Heart right ventricle (tissue), 16 donors: ENCODE measurements at regions not wholly inside any gene's neighbourhood (a gene's known extent, or its start where the extent isn't known, plus 50 kb on each side); places are given as distances from the start of the nearest gene placed in this dataset.
"Not testable (repeated sequence)": the region's sequence is repeated elsewhere in the genome, so short reads cannot be mapped to it uniquely, and the experiment has no call there.

Experiments
- ATAC-seq, 8 donors: fragments of 200-7000 bp; cut with Tn5 transposase; one replicate each; pipeline ENCODE4 v1.9.1; 2020; ENCODE audit warnings: mild to moderate bottlenecking in 8 of 8, moderate library complexity in 8 of 8, moderate number of reproducible peaks in 1 of 8
- DNase-seq, 2 donors: peaks; one replicate each; pipeline ENCODE4 v3.0.0-alpha.2; 2020
- H3K27ac ChIP-seq, 10 donors: fragments of 200-600 bp; sonication (generic) in 2 of 10; one replicate each; pipeline versions ENCODE4 v1.5.0 to v1.8.0; 2020 to 2022; ENCODE audit warnings: mild to moderate bottlenecking in 3 of 10
- H3K27me3 ChIP-seq, 7 donors: fragments of 200-600 bp; one replicate each; pipeline ENCODE4 v1.8.0; 2021 to 2022; ENCODE audit warnings: mild to moderate bottlenecking in 2 of 7
- H3K36me3 ChIP-seq, 9 donors: fragments of 200-600 bp; sonication (generic) in 1 of 9; one replicate each; pipeline versions ENCODE4 v1.5.0 to v1.8.0; 2020 to 2022; ENCODE audit warnings: mild to moderate bottlenecking in 2 of 9
- H3K4me1 ChIP-seq, 9 donors: fragments of 200-600 bp; sonication (generic) in 1 of 9; one replicate each; pipeline versions ENCODE4 v1.5.0 to v1.8.0; 2020 to 2022; ENCODE audit warnings: mild to moderate bottlenecking in 4 of 9
- H3K4me3 ChIP-seq, 10 donors: fragments of 200-600 bp; sonication (generic) in 2 of 10; one replicate each; pipeline versions ENCODE4 v1.5.0 to v1.8.0; 2020 to 2022; ENCODE audit warnings: mild to moderate bottlenecking in 7 of 10, moderate library complexity in 2 of 10
- H3K9me3 ChIP-seq, 11 donors: fragments of 200-600 bp in 10 of 11; sonication (generic) in 2 of 11; one replicate each; pipeline versions ENCODE4 v1.5.0 to v1.8.0; 2013 to 2022; ENCODE audit warnings: mild to moderate bottlenecking in 2 of 11, control low read depth in 1 of 11, moderate library complexity in 1 of 11
- CTCF ChIP-seq, 9 donors: fragments of 200-600 bp; sonication (generic) in 2 of 9; IDR thresholded peaks; one replicate each; pipeline versions ENCODE4 v1.5.0 to v1.8.0; 2021 to 2022; ENCODE audit warnings: antibody characterized with exemption in 9 of 9, mild to moderate bottlenecking in 5 of 9, moderate library complexity in 1 of 9
- WGBS, 2 donors: extraction: QIAGEN DNeasy Blood & Tissue Kit; methylation state at CpG; one replicate each; pipeline ENCODE4 v1.1.7; 2013; ENCODE audit warnings: inconsistent platforms in 1 of 2; 5-methylcytosine and 5-hydroxymethylcytosine counted together
- intact Hi-C, 10 donors: fragments of 100-400 bp; cut with DNase I; formaldehyde crosslinking; loops; one replicate each; pipeline versions ENCODE4 v1.11.1 to v1.14.2; 2022
- donor health status: Arrhythmogenic right ventricular cardiomyopathy.
- donor health status: ischemic (EF 13 %, LVEDD 7.1; RV severe dilation, severe dysfunction).
- donor health status: healthy with polysubstance abuse.
- donor health status: DM: no; HTN: yes; CAD: no.
- donor health status: DM: no; HTN: no; CAD: no.
- donor health status: ischemic (EF 25% LVEDD 6.9; RV normal size, moderate dysfunction).
- donor health status: ischemic (EF 25% LVEDD 5.7; RV mildly dilated, moderate dysfunction).
- donor health status: healthy.
- donor health status: DM: yes; HTN: yes; CAD: no.
- donor health status: Ischemic cardiomyopathy.
- donor health status: ischemic (EF 35%, LVEDD 5.7; RV mildly dilated, moderate dysfunction).
- donor health status: nonischemic (EF 11% LVEDD 7.7; RV severe dilation, severe dysfunction).
- donor health status: DM: yes; HTN: yes; CAD: no.
- donor health status: PGD.
- donor health status: ischemic (EF 29% LVEDD 5.4; RV normal size, mild dysfunction).
- donor health status: nonischemic (EF 23%, LVEDD 6.1; RV moderate dilation, normal function).

- no peaks in the 10 kb centered on the region for H3K36me3 ChIP-seq
- 81 to 86% methylated on average over 5 of the region's 5 CpGs for whole genome bisulfite sequencing, 2 donors
- no peaks in the 10 kb centered on the region for H3K27me3 ChIP-seq
- no peak for TF ChIP-seq CTCF (IDR thresholded peaks at IDR 0.05)
- H3K9me3 ChIP-seq = peaks cover 0 to 10% (median 0%) of the 10 kb centered on the region in 11 donors
- H3K4me3 ChIP-seq = no peak overlapping the region
- no peak overlapping the region for H3K27ac ChIP-seq
- intact Hi-C loops = no loop called here
- ATAC-seq = no peak
- no peak for DNase-seq
- H3K4me1 ChIP-seq = peaks cover 0 to 7% (median 0%) of the 10 kb centered on the region in 9 donors
Measured at GRCh38 chr5:124889850-124890249, 143.4 kb upstream of the ZNF608 start.

- DNase-seq, H3K36me3 ChIP-seq, H3K27me3 ChIP-seq, H3K27ac ChIP-seq, H3K9me3 ChIP-seq, intact Hi-C loops, H3K4me3 ChIP-seq, ATAC-seq, H3K4me1 ChIP-seq: not testable (repeated sequence)
- 81 to 98% methylated on average over 4 of the region's 4 CpGs for WGBS, 2 donors
Measured at GRCh38 chr5:124890442-124890841, 144.0 kb upstream of the ZNF608 start.

- ATAC-seq (no peak), DNase-seq (no peak)
- intact Hi-C loops = no loop called here
- TF ChIP-seq CTCF (IDR thresholded peaks at IDR 0.05) = no peak
- H3K4me3 ChIP-seq = no peak overlapping the region
- H3K4me1 ChIP-seq = peaks cover 0 to 7% (median 0%) of the 10 kb centered on the region in 9 donors
- H3K36me3 ChIP-seq = no peaks in the 10 kb centered on the region
- H3K27me3 ChIP-seq = no peaks in the 10 kb centered on the region
- peaks cover 0 to 4% (median 0%) of the 10 kb centered on the region in 11 donors for H3K9me3 ChIP-seq
- 98% methylated on average over 4 of the region's 4 CpGs for WGBS, 2 donors
- H3K27ac ChIP-seq = no peak overlapping the region
Measured at GRCh38 chr5:124891179-124891578, 144.7 kb upstream of the ZNF608 start.

- Histone ChIP-seq H3K27ac (no peak overlapping the region), H3K4me1 (peaks cover 0 to 7% (median 0%) of the 10 kb centered on the region in 9 donors), H3K9me3 (peaks cover 0 to 4% (median 0%) of the 10 kb centered on the region in 11 donors), H3K36me3 (no peaks in the 10 kb centered on the region), H3K27me3 (no peaks in the 10 kb centered on the region), H3K4me3 (no peak overlapping the region)
- TF ChIP-seq CTCF (IDR thresholded peaks at IDR 0.05) = no peak
- 98% methylated on average over 47 to 48 of the region's 48 CpGs for WGBS, 2 donors
- ATAC-seq (peak in 1 of 8 donors; percentile 34), DNase-seq (no peak)
- intact Hi-C loops = no loop called here
Measured at GRCh38 chr5:124892185-124892848, 145.9 kb upstream of the ZNF608 start.

- ATAC-seq (no peak), DNase-seq (no peak)
- H3K4me1 ChIP-seq = no peaks in the 10 kb centered on the region
- no peak overlapping the region for H3K27ac ChIP-seq
- H3K9me3 ChIP-seq = peaks cover 0 to 4% (median 0%) of the 10 kb centered on the region in 11 donors
- WGBS, 2 donors = 96% methylated on average over 4 of the region's 4 CpGs
- no peak for TF ChIP-seq CTCF (IDR thresholded peaks at IDR 0.05)
- no peak overlapping the region for H3K4me3 ChIP-seq
- H3K27me3 ChIP-seq = no peaks in the 10 kb centered on the region
- intact Hi-C loops = no loop called here
- no peaks in the 10 kb centered on the region for H3K36me3 ChIP-seq
Measured at GRCh38 chr5:124894541-124894940, 148.1 kb upstream of the ZNF608 start.
